Activated CD8-positive, alpha-beta T cell treated with anti-CD3 and anti-CD28 coated beads for 36 hours (primary cell): ENCODE measurements at regions not wholly inside any gene's neighbourhood (a gene's known extent, or its start where the extent isn't known, plus 50 kb on each side); places are given as distances from the start of the nearest gene placed in this dataset.

Source experiments
- ATAC-seq: fragments of 200-7000 bp; cut with Tn5 transposase; one replicate; pipeline ENCODE4 v1.10.0; 2021; ENCODE audit warnings: mild to moderate bottlenecking, moderate library complexity
- CTCF ChIA-PET: fragments of 350-600 bp; sonication (Branson Sonifier 250); formaldehyde crosslinking; loops from one replicate; lab custom pipeline; 2021; ENCODE audit warnings: antibody characterized with exemption; lab: Charles Lee
- POLR2A ChIA-PET: fragments of 350-600 bp; sonication (Branson Sonifier 250); formaldehyde crosslinking; loops from one replicate; lab custom pipeline; 2021; ENCODE audit warnings: antibody characterized with exemption; lab: Charles Lee
- DNase-seq: peaks from one replicate; pipeline ENCODE4 v3.0.0-alpha.2; 2020
- H3K27ac Mint-ChIP-seq: one replicate; pipeline ENCODE4 v1.8.0; 2021; ENCODE audit warnings: mild to moderate bottlenecking, mixed read lengths
- H3K27me3 Mint-ChIP-seq: one replicate; pipeline ENCODE4 v1.8.0; 2021; ENCODE audit warnings: mixed read lengths
- H3K36me3 Mint-ChIP-seq: one replicate; pipeline ENCODE4 v1.8.0; 2021; ENCODE audit warnings: low read depth, mixed read lengths
- H3K4me1 Mint-ChIP-seq: one replicate; pipeline ENCODE4 v1.8.0; 2021; ENCODE audit warnings: low read depth, mixed read lengths
- H3K4me3 Mint-ChIP-seq: one replicate; pipeline ENCODE4 v1.8.0; 2021; ENCODE audit warnings: mild to moderate bottlenecking, moderate library complexity, mixed read lengths
- H3K9me3 Mint-ChIP-seq: one replicate; pipeline ENCODE4 v1.8.0; 2021; ENCODE audit warnings: mixed read lengths
- CTCF ChIP-seq: fragments of 200-600 bp; IDR thresholded peaks from one replicate; pipeline ENCODE4 v1.8.0; 2022; ENCODE audit warnings: antibody characterized with exemption, mild to moderate bottlenecking
- intact Hi-C: fragments of 100-400 bp; cut with micrococcal nuclease; formaldehyde crosslinking; loops from one replicate; pipeline ENCODE4 v1.10.0; 2022

- no peak for TF ChIP-seq CTCF
- ChIA-PET CTCF (no interaction called here), POLR2A (no interaction called here)
- DNase-seq (no peak), ATAC-seq (no peak)
- no peak overlapping the region for H3K27ac Mint-ChIP-seq
- H3K9me3 Mint-ChIP-seq = no peaks in the 10 kb centered on the region
- peaks cover 3% of the 10 kb centered on the region for H3K27me3 Mint-ChIP-seq
- H3K4me1 Mint-ChIP-seq = no peaks in the 10 kb centered on the region
- intact Hi-C loops = no loop called here
- H3K36me3 Mint-ChIP-seq = no peaks in the 10 kb centered on the region
- no peak overlapping the region for H3K4me3 Mint-ChIP-seq
Measured at GRCh38 chr7:90092506-90092905, 61.8 kb upstream of the STEAP1 start.

- DNase-seq (no peak), ATAC-seq (no peak)
- POLR2A ChIA-PET = no interaction called here
- CTCF ChIA-PET = no interaction called here
- Mint-ChIP-seq H3K27ac (no peak overlapping the region), H3K36me3 (no peaks in the 10 kb centered on the region), H3K4me3 (no peak overlapping the region), H3K9me3 (no peaks in the 10 kb centered on the region), H3K4me1 (no peaks in the 10 kb centered on the region), H3K27me3 (peaks cover 3% of the 10 kb centered on the region)
- no peak for TF ChIP-seq CTCF
- intact Hi-C loops = no loop called here
Measured at GRCh38 chr7:90094030-90094429, 60.2 kb upstream of the STEAP1 start.
